HL-60 (cell line): ENCODE measurements at regions not wholly inside any gene's neighbourhood (a gene's known extent, or its start where the extent isn't known, plus 50 kb on each side); places are given as distances from the start of the nearest gene placed in this dataset.

Experiments used
- DNase-seq, 2 experiments: peaks; one replicate each; pipeline ENCODE4 v3.0.0-alpha.2; 2010 to 2020; ENCODE audit warnings: low read depth in 1 of 2, low spot score in 1 of 2
- H3K27ac ChIP-seq: fragments of 250-450 bp; sonication (Bioruptor Pico); replicated peaks from 2 replicates; pipeline ENCODE4 v1.5.1; 2020; ENCODE audit warnings: mild to moderate bottlenecking, moderate library complexity
- H3K27me3 ChIP-seq: fragments of 250-450 bp; sonication (Bioruptor Pico); 2 replicates; pipeline ENCODE4 v1.5.1; 2021; ENCODE audit warnings: mild to moderate bottlenecking, moderate library complexity; ENCODE audit not compliant: insufficient read depth, poor library complexity, severe bottlenecking
- H3K4me3 ChIP-seq: replicated peaks from 2 replicates; pipeline ENCODE4 v1.5.1; 2011; ENCODE audit warnings: mild to moderate bottlenecking, control low read depth, low read length; ENCODE audit not compliant: insufficient read depth
- CTCF ChIP-seq: IDR thresholded peaks from one replicate; pipeline ENCODE4 v1.5.1; 2011; ENCODE audit warnings: low read length, control low read depth, inconsistent platforms; ENCODE audit not compliant: insufficient read depth
- GABPA ChIP-seq: IDR thresholded peaks from 2 replicates; pipeline ENCODE4 v1.6.1; 2012; ENCODE audit warnings: low read depth
- POLR2AphosphoS5 ChIP-seq: IDR thresholded peaks from 2 replicates; pipeline ENCODE4 v1.6.1; 2012; ENCODE audit warnings: low read depth
- REST ChIP-seq: IDR thresholded peaks from 2 replicates; pipeline ENCODE4 v1.6.1; 2012; ENCODE audit warnings: low read depth; ENCODE audit not compliant: insufficient replicate concordance
- SPI1 ChIP-seq: IDR thresholded peaks from 2 replicates; pipeline ENCODE4 v1.6.1; 2012; ENCODE audit warnings: low read depth, mild to moderate bottlenecking, borderline replicate concordance

GRCh38 chr2:37737507-37737906 is 66.1 kb upstream of the CDC42EP3 start:
- H3K4me3 ChIP-seq = no peak overlapping the region
- peak overlapping the region; percentile 20; the same call in 1 of the 2 replicates for H3K27ac ChIP-seq
- no peak for DNase-seq
- TF ChIP-seq GABPA (no peak), POLR2AphosphoS5 (no peak)
- H3K27me3 ChIP-seq = no peaks in the 10 kb centered on the region

GRCh38 chr2:37738266-37738885 is 66.9 kb upstream of the CDC42EP3 start:
- H3K27ac ChIP-seq = no peak overlapping the region
- H3K27me3 ChIP-seq = no peaks in the 10 kb centered on the region
- DNase-seq = no peak
- TF ChIP-seq GABPA (no peak), CTCF (no peak), REST (no peak)
- H3K4me3 ChIP-seq = no peak overlapping the region

- Histone ChIP-seq H3K4me3 (no peak overlapping the region), H3K27ac (no peak overlapping the region)
These were observed 67.7 kb upstream of the CDC42EP3 start for GRCh38 chr2:37739153-37739552.

More at GRCh38 chr2:37739153-37739552, 67.7 kb upstream of the CDC42EP3 start:
- no peaks in the 10 kb centered on the region for H3K27me3 ChIP-seq
- TF ChIP-seq CTCF (no peak), REST (no peak), SPI1 (no peak), POLR2AphosphoS5 (no peak), GABPA (no peak)
- DNase-seq = no peak
